IMR-90 (cell line): ENCODE measurements at regions not wholly inside any gene's neighbourhood (a gene's known extent, or its start where the extent isn't known, plus 50 kb on each side); places are given as distances from the start of the nearest gene placed in this dataset.

Source experiments
- ATAC-seq: fragments of 200-7000 bp; cut with Tn5 transposase; 2 replicates; pipeline ENCODE4 v1.9.1; 2020; ENCODE audit warnings: low read depth, mild to moderate bottlenecking, moderate library complexity
- BruUV-seq: library from RNA; stranded (reverse); fragments of 400-500 nt; replicated peaks from 2 replicates; lab custom pipeline; 2021; lab: Mats Ljungman, UMichigan
- CTCF ChIA-PET: fragments of 300-600 bp; formaldehyde crosslinking; extraction: SDS; loops from one replicate; lab custom pipeline; 2021; ENCODE audit warnings: antibody characterized with exemption; lab: Yijun Ruan, JAX
- POLR2A ChIA-PET: fragments of 300-600 bp; sonication (Branson Sonifier 250); formaldehyde crosslinking; loops from one replicate; lab custom pipeline; 2022; ENCODE audit warnings: antibody characterized with exemption; ENCODE audit not compliant: unreplicated experiment; lab: Charles Lee
- DNase-seq: peaks from one replicate; pipeline ENCODE4 v3.0.0; 2013
- H2AFZ ChIP-seq: replicated peaks from 2 replicates; pipeline ENCODE3; 2013; ENCODE audit warnings: low read length, mild to moderate bottlenecking; ENCODE audit not compliant: poor library complexity
- H2AK5ac ChIP-seq: 2 replicates; pipeline ENCODE4 v1.6.1; 2013; ENCODE audit warnings: low read depth, low read length, inconsistent platforms
- H2AK9ac ChIP-seq: replicated peaks from 2 replicates; pipeline ENCODE3; 2013; ENCODE audit warnings: mild to moderate bottlenecking, low read depth, low read length, moderate library complexity; ENCODE audit not compliant: poor library complexity
- H2BK120ac ChIP-seq: 2 replicates; pipeline ENCODE4 v1.6.1; 2013; ENCODE audit warnings: low read depth, low read length, inconsistent platforms
- H2BK15ac ChIP-seq: 3 replicates; pipeline ENCODE4 v1.6.1; 2013; ENCODE audit warnings: low read depth, low read length, inconsistent platforms
- H2BK20ac ChIP-seq: 2 replicates; pipeline ENCODE4 v1.6.1; 2013; ENCODE audit warnings: low read depth, mild to moderate bottlenecking, inconsistent platforms, low read length, moderate library complexity
- H2BK5ac ChIP-seq: 2 replicates; pipeline ENCODE4 v1.6.1; 2013; ENCODE audit warnings: mild to moderate bottlenecking, low read depth, low read length, inconsistent platforms; ENCODE audit not compliant: poor library complexity, severe bottlenecking
- H3K14ac ChIP-seq: replicated peaks from 2 replicates; pipeline ENCODE4 v1.6.1; 2013; ENCODE audit warnings: low read depth, low read length, inconsistent platforms
- H3K18ac ChIP-seq: 2 replicates; pipeline ENCODE4 v1.6.1; 2013; ENCODE audit warnings: low read depth, low read length, control low read depth
- H3K23ac ChIP-seq: 2 replicates; pipeline ENCODE4 v1.6.1; 2013; ENCODE audit warnings: low read depth, low read length, inconsistent platforms
- H3K27ac ChIP-seq: 2 replicates; pipeline ENCODE4 v1.5.1; 2013; ENCODE audit warnings: mild to moderate bottlenecking, control low read depth, low read length; ENCODE audit not compliant: insufficient read depth
- H3K27me3 ChIP-seq: 2 replicates; pipeline ENCODE4 v1.6.1; 2013; ENCODE audit warnings: low read length; ENCODE audit not compliant: control insufficient read depth, insufficient read depth
- H3K36me3 ChIP-seq: 2 replicates; pipeline ENCODE4 v1.6.1; 2013; ENCODE audit warnings: low read length, mixed read lengths; ENCODE audit not compliant: control insufficient read depth, insufficient read depth
- H3K4ac ChIP-seq: 2 replicates; pipeline ENCODE4 v1.6.1; 2013; ENCODE audit warnings: low read depth, low read length, inconsistent platforms
- H3K4me1 ChIP-seq: 2 replicates; pipeline ENCODE4 v1.6.1; 2013; ENCODE audit warnings: low read length, mixed read lengths; ENCODE audit not compliant: control insufficient read depth, insufficient read depth
- H3K4me2 ChIP-seq: 2 replicates; pipeline ENCODE4 v1.6.1; 2013; ENCODE audit warnings: low read depth, mild to moderate bottlenecking, control low read depth, low read length, moderate library complexity
- H3K4me3 ChIP-seq: 2 replicates; pipeline ENCODE4 v1.5.1; 2013; ENCODE audit warnings: low read depth, mild to moderate bottlenecking, control low read depth, low read length, moderate library complexity; ENCODE audit not compliant: insufficient read depth
- H3K56ac ChIP-seq: 2 replicates; pipeline ENCODE4 v1.6.1; 2013; ENCODE audit warnings: low read length, inconsistent platforms; ENCODE audit not compliant: insufficient read depth; ENCODE audit errors: extremely low read depth
- H3K79me1 ChIP-seq, 2 experiments: 2 replicates each; pipeline ENCODE4 v1.6.1; 2013; ENCODE audit warnings: low read length in 2 of 2, inconsistent platforms in 1 of 2, low read depth in 1 of 2
- H3K9ac ChIP-seq: 2 replicates; pipeline ENCODE4 v1.6.1; 2013; ENCODE audit warnings: low read depth, low read length, control low read depth
- H3K9me1 ChIP-seq: 2 replicates; pipeline ENCODE4 v1.6.1; 2013; ENCODE audit warnings: low read length, inconsistent platforms; ENCODE audit not compliant: insufficient read depth
- H3K9me3 ChIP-seq: 2 replicates; pipeline ENCODE4 v1.6.1; 2013; ENCODE audit warnings: low read length; ENCODE audit not compliant: control insufficient read depth, insufficient read depth
- H4K20me1 ChIP-seq: 2 replicates; pipeline ENCODE4 v1.6.1; 2013; ENCODE audit warnings: low read length, inconsistent platforms; ENCODE audit not compliant: insufficient read depth
- H4K5ac ChIP-seq: 2 replicates; pipeline ENCODE4 v1.6.1; 2013; ENCODE audit warnings: mild to moderate bottlenecking, low read depth, low read length, control low read depth
- H4K8ac ChIP-seq, 2 experiments: 2 replicates each; pipeline ENCODE4 v1.6.1; 2013; ENCODE audit warnings: low read depth in 2 of 2, low read length in 2 of 2, control low read depth in 1 of 2, inconsistent platforms in 1 of 2
- H4K91ac ChIP-seq: 2 replicates; pipeline ENCODE4 v1.6.1; 2013; ENCODE audit warnings: low read depth, low read length, inconsistent platforms; ENCODE audit not compliant: insufficient read depth
- BHLHE40 ChIP-seq: fragments of 150-350 bp; IDR thresholded peaks from 2 replicates; pipeline ENCODE4 v1.6.1; 2016; ENCODE audit warnings: mild to moderate bottlenecking, low read depth, low read length
- CEBPB ChIP-seq: IDR thresholded peaks from 2 replicates; pipeline ENCODE4 v1.6.1; 2012; ENCODE audit warnings: low read depth, low read length, improper control_type of control experiment
- CHD1 ChIP-seq: IDR thresholded peaks from 2 replicates; pipeline ENCODE4 v1.6.1; 2012; ENCODE audit warnings: low read depth, low read length, improper control_type of control experiment
- FOS ChIP-seq: fragments of 150-350 bp; IDR thresholded peaks from 2 replicates; pipeline ENCODE4 v1.6.1; 2016; ENCODE audit warnings: low read depth, low read length
- MAFK ChIP-seq: IDR thresholded peaks from 2 replicates; pipeline ENCODE4 v1.6.1; 2012; ENCODE audit warnings: low read depth, low read length, improper control_type of control experiment
- MXI1 ChIP-seq: IDR thresholded peaks from 2 replicates; pipeline ENCODE4 v1.6.1; 2012; ENCODE audit warnings: low read depth, mild to moderate bottlenecking, low read length, moderate library complexity, borderline replicate concordance
- NFE2L2 ChIP-seq: fragments of 150-350 bp; IDR thresholded peaks from 2 replicates; pipeline ENCODE4 v1.6.1; 2016; ENCODE audit warnings: low read depth, mild to moderate bottlenecking, low read length
- POLR2A ChIP-seq: IDR thresholded peaks from 2 replicates; pipeline ENCODE4 v1.6.1; 2012; ENCODE audit warnings: mild to moderate bottlenecking, low read depth, low read length
- RAD21 ChIP-seq: IDR thresholded peaks from 2 replicates; pipeline ENCODE4 v1.6.1; 2012; ENCODE audit warnings: low read length, improper control_type of control experiment
- RCOR1 ChIP-seq: IDR thresholded peaks from 2 replicates; pipeline ENCODE4 v1.6.1; 2012; ENCODE audit warnings: mild to moderate bottlenecking, low read length, improper control_type of control experiment; ENCODE audit not compliant: insufficient replicate concordance
- RFX5 ChIP-seq: IDR thresholded peaks from 2 replicates; pipeline ENCODE4 v1.8.0; 2012; ENCODE audit warnings: low read depth, mild to moderate bottlenecking, low read length, moderate library complexity
- SMC3 ChIP-seq: fragments of 150-350 bp; IDR thresholded peaks from 2 replicates; pipeline ENCODE4 v1.6.1; 2016; ENCODE audit warnings: low read depth, mild to moderate bottlenecking, antibody characterized with exemption, low read length, moderate library complexity
- WGBS, 2 experiments: methylation state at CpG; one replicate each; pipeline versions ENCODE4 v1.1.5 to v1.1.7; 2013; ENCODE audit warnings: missing lambda C conversion rate in 2 of 2; ENCODE audit not compliant: insufficient read length in 1 of 2; ENCODE audit errors: extremely low coverage in 2 of 2; 5-methylcytosine and 5-hydroxymethylcytosine counted together
- dilution Hi-C: fragments of 300-500 bp; cut with HindIII; formaldehyde crosslinking; loops from one replicate; pipeline ENCODE4 v1.14.3; 2018; ENCODE audit warnings: low sequenced_read_pairs; ENCODE audit not compliant: unreplicated experiment
- in situ Hi-C: fragments of 300-500 bp; cut with MboI; formaldehyde crosslinking; loops from 3 replicates; pipeline ENCODE4 v1.14.3; 2019; ENCODE audit warnings: low sequenced_read_pairs, inconsistent platforms, mixed read lengths
- intact Hi-C: fragments of 100-400 bp; cut with micrococcal nuclease; formaldehyde crosslinking; loops from 2 replicates; pipeline ENCODE4 v1.10.0; 2022
- TF ChIP-seq, protein P1 (sequence below): conservative IDR thresholded peaks from 2 replicates; pipeline ENCODE4 v1.5.1; 2012; ENCODE audit warnings: mild to moderate bottlenecking, low read depth, low read length, improper control_type of control experiment
- TF ChIP-seq, protein P2 (sequence below): fragments of 150-350 bp; IDR thresholded peaks from 2 replicates; pipeline ENCODE4 v1.6.1; 2016; ENCODE audit warnings: low read depth, mild to moderate bottlenecking, low read length, moderate library complexity, borderline replicate concordance
- TF ChIP-seq, protein P3 (sequence below): fragments of 150-350 bp; IDR thresholded peaks from 2 replicates; pipeline ENCODE4 v1.6.1; 2017; ENCODE audit warnings: mild to moderate bottlenecking, antibody characterized with exemption, low read length, low read depth

DNA sequence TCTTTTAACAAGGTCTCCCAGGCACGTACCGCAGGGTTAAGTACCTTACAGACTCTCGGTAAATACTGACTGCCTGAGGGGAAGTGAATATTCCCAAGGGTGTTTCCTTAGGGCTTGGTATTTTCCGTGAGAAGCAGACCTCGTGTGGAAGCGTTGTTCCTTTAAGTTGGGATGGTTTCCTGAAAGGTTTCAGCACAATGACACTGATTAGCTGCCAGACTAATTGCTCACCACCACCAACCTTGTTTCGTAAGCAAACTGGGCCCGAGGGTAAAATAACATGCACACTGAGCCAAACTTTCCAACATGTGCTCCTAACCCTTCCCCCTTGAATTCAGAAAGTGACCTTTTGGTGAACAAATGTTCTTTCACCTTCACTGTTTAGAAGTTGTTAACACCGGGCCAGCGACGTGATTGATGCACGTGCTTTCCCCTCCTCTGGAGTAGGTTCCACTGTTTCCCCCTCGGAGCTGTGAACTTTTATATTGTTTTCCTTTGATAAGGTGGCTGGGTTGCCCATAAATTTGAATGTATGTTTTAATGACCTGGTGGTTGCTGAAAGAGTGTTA, 128.1 kb upstream of the RPS23 start:
- BruUV-seq: no TSS peak
- H2BK20ac ChIP-seq: peak overlapping the region; percentile 90
- H2BK15ac ChIP-seq: peak overlapping the region; percentile 46; the same call in 2 of the 3 replicates
- H2AFZ ChIP-seq: peak overlapping the region; percentile 78
- intact Hi-C loops (no loop called here), dilution Hi-C loops (no loop called here), in situ Hi-C loops (no loop called here)
- H2BK120ac ChIP-seq: peak overlapping the region; percentile 89
- ChIA-PET CTCF (no interaction called here), POLR2A (no interaction called here)
- peak overlapping the region; percentile 84 for H3K23ac ChIP-seq
- H3K79me1 ChIP-seq: no peaks in the 10 kb centered on the region
- peak overlapping the region; percentile 74; the same call in 1 of the 2 replicates for H2AK5ac ChIP-seq
- peak overlapping the region; percentile 74 for H4K91ac ChIP-seq
- peak overlapping the region; percentile 24; the same call in 1 of the 2 replicates for H3K9ac ChIP-seq
- H3K27ac ChIP-seq: peak overlapping the region; percentile 85
- no peak overlapping the region for H3K4me3 ChIP-seq
- H2AK9ac ChIP-seq: peak overlapping the region; percentile 77
- DNase-seq: peak; percentile 68
- peak overlapping the region; percentile 11 to 88 for H4K8ac ChIP-seq
- peak overlapping the region; percentile 87 for H3K18ac ChIP-seq
- peaks cover 9% of the 10 kb centered on the region for H3K4me1 ChIP-seq
- peak overlapping the region; percentile 80 for H3K4ac ChIP-seq
- peak overlapping the region; percentile 50 for H3K56ac ChIP-seq
- peak overlapping the region; percentile 74 for H3K14ac ChIP-seq
- H3K4me2 ChIP-seq: peak overlapping the region; percentile 54; the same call in 1 of the 2 replicates
- H3K27me3 ChIP-seq: no peaks in the 10 kb centered on the region
- 75% methylated on average over 7 of the region's 13 CpGs; no CpG with 5 or more reads in 1 of the 2 experiments for WGBS, 2 experiments
- H2BK5ac ChIP-seq: peak overlapping the region; percentile 99
- peaks cover 8% of the 10 kb centered on the region for H3K9me1 ChIP-seq
- H3K36me3 ChIP-seq: no peaks in the 10 kb centered on the region
- peaks cover 11% of the 10 kb centered on the region; the same call in 1 of the 2 replicates for H3K9me3 ChIP-seq
- ATAC-seq: peak; percentile 36
- H4K20me1 ChIP-seq: peaks cover 2% of the 10 kb centered on the region; the same call in 1 of the 2 replicates
- H4K5ac ChIP-seq: peak overlapping the region; percentile 76
- TF ChIP-seq CEBPB (0 out of 2 replicates have a peak, but pooled peaks have one; percentile 7), RCOR1 (peak; percentile 14), FOS (0 out of 2 replicates have a peak, but pooled peaks have one; percentile 13), RAD21 (no peak), SMC3 (no peak), MAFK (no peak), NFE2L2 (no peak), CHD1 (no peak), POLR2A (no peak), BHLHE40 (no peak), RFX5 (no peak), MXI1 (no peak)
- TF ChIP-seq, protein P1, sequence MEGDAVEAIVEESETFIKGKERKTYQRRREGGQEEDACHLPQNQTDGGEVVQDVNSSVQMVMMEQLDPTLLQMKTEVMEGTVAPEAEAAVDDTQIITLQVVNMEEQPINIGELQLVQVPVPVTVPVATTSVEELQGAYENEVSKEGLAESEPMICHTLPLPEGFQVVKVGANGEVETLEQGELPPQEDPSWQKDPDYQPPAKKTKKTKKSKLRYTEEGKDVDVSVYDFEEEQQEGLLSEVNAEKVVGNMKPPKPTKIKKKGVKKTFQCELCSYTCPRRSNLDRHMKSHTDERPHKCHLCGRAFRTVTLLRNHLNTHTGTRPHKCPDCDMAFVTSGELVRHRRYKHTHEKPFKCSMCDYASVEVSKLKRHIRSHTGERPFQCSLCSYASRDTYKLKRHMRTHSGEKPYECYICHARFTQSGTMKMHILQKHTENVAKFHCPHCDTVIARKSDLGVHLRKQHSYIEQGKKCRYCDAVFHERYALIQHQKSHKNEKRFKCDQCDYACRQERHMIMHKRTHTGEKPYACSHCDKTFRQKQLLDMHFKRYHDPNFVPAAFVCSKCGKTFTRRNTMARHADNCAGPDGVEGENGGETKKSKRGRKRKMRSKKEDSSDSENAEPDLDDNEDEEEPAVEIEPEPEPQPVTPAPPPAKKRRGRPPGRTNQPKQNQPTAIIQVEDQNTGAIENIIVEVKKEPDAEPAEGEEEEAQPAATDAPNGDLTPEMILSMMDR: no peak
- TF ChIP-seq, protein P2, sequence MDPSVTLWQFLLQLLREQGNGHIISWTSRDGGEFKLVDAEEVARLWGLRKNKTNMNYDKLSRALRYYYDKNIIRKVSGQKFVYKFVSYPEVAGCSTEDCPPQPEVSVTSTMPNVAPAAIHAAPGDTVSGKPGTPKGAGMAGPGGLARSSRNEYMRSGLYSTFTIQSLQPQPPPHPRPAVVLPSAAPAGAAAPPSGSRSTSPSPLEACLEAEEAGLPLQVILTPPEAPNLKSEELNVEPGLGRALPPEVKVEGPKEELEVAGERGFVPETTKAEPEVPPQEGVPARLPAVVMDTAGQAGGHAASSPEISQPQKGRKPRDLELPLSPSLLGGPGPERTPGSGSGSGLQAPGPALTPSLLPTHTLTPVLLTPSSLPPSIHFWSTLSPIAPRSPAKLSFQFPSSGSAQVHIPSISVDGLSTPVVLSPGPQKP: no peak
- TF ChIP-seq, protein P3, sequence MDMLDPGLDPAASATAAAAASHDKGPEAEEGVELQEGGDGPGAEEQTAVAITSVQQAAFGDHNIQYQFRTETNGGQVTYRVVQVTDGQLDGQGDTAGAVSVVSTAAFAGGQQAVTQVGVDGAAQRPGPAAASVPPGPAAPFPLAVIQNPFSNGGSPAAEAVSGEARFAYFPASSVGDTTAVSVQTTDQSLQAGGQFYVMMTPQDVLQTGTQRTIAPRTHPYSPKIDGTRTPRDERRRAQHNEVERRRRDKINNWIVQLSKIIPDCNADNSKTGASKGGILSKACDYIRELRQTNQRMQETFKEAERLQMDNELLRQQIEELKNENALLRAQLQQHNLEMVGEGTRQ: 0 out of 2 replicates have a peak, but pooled peaks have one; percentile 33
